ENCODE measurements at regions not wholly inside any gene's neighbourhood (a gene's known extent, or its start where the extent isn't known, plus 50 kb on each side); places are given as distances from the start of the nearest gene placed in this dataset.

- TF ChIP-seq POLR2AphosphoS5 (IDR thresholded peaks at IDR 0.05) (no peak), CTCF (IDR thresholded peaks at IDR 0.05) (no peak), POLR2A (IDR thresholded peaks at IDR 0.05) (no peak), EP300 (IDR thresholded peaks at IDR 0.05) (no peak)
Measured at GRCh38 chr21:23963454-23963853, 1643.8 kb downstream of the MRPL39 start.
